COR-L47 (cell line): ENCODE measurements at regions not wholly inside any gene's neighbourhood (a gene's known extent, or its start where the extent isn't known, plus 50 kb on each side); places are given as distances from the start of the nearest gene placed in this dataset.
"Not testable (repeated sequence)": the region's sequence is repeated elsewhere in the genome, so short reads cannot be mapped to it uniquely, and the experiment has no call there.

Experiments
- DNase-seq: peaks from one replicate; lab custom pipeline; 2025; lab: John Stamatoyannopoulos, UW

DNA sequence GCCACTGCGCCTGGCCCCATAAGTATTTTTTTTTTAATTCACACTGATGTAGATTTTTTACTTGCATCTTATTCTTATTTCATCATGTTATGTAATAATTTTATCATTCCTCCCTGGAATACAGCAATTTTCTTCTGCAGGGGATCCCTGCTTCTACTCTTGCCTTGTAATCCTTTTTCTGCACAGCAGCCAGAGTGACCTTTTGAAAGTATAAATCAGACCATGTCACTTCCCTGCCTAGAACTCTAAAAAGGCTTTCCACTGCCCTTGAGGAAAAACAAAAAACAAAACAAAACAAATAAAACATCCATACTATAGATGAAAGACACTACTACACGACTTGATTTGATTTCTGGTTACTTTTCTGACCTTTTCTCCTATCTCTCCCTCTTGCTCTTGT lies 1334.7 kb downstream of the REEP3 start:
- DNase-seq, result no peak

DNA sequence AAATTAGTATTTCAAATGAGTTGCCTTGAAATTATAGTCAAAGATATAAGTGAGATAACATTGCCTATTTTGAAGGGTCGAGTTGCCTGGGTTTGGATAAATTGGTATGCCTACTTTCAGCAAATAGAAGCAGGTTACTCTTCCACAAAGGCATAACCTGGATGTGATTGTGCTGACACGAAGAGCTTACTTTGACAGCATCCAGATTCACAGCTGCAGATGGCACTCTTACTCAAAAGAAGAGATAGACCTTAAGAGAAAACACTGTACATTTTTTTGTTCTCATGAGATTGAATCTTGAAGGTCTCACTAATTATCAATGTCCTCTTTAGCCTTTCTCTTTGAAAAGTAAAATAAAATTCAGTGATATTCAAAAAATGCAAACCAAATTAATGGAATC lies 1338.7 kb downstream of the REEP3 start:
- no peak for DNase-seq

DNA sequence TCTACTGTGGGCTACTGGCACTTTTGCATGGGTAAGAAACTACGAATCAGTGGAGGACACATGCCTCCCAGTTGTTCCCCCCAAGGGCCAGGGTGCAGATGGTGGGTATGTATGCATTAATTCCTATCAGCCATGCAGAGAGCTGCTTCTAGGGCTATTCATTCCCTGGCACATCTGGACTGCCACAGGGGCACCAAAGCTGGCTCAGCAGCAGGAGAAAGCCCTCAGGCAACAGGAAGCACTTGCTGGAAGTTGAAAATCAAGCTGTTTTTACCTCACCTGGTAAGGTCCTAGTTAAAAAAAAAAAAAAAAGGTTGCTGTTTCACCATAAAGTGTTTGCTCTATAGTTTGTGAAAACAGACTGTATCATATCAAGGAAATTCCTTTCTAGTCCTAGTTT lies 1342.6 kb downstream of the REEP3 start:
- no peak for DNase-seq

DNA sequence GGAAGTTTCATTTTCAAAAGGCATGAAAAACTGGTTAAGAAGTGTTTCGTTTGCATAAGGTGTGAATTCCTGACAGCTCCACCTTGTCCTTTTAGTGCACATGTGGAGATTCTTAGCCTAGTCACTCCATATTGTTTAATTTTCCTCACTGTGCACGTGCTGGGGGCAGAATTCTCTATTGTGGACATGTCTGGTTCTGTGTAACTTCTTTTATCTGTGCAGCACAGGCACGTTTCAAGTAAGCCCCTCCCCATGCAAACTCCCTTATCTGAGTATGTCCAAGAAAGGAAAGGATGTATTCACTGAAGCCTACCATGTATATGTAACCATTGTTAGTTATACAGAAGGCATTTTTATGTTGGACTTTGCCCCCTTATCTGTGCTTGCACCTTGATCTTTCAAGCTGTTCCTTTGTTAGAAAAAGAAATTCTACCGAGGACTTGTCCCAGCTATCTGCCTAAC lies 1346.3 kb downstream of the REEP3 start:
- DNase-seq, result no peak

DNA sequence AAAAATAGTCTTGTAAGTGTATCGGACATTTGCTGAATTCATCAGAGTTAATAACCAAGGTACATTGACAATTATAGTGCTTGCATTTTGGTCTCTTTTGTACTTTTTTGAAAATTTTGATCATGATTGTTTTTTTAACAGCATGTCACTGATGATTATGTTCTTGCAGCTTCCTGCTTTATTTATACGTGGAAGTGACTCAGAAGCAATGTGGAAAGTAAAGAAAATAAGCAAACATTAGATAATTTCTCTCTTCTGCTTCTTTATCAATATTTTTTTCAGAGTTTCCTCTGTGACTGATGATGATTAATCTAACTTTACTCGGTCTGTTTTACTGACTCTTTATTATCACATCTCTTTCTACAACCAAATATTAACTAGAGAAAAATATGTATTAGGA lies 1351.9 kb downstream of the REEP3 start:
- DNase-seq, result no peak

DNA sequence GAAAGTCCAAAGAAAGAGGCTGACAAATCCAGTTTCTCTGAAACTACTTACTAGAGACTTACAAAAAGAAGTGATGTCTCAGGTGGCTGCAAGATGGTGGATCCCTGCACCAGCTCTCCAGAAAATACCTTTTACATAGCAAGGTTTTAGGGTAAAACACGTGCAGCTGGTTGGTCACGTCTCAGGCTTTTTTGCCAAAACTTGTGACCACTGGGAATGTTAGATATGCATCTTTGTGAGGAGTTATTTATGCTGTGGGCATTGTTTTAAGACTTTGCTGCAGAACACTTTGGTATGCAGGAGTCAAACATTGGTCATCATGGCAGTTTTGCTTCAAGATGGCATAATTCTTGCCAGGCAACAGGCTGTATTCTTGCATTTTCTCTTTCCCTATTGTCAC lies 1352.8 kb downstream of the REEP3 start:
- no peak for DNase-seq

DNA sequence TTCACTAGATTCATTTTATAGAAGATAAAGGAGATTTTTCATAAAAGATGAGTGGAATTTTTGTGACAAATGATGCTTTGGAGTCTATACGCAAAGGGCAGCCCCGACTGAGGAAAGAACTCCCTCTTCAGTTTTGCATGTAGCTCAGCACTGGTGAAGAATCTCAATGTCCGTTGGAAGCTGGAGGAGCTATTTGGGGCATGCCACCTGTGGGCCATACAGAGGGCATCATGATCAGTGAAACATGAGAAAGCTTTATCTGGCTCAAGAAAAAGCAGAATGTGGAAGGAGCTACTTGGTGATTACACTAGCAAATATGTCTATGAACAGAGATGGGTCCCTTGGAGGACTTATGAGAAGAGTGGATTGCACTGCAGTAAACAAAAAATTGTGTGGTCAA lies 1359.3 kb downstream of the REEP3 start:
- DNase-seq, result no peak

DNA sequence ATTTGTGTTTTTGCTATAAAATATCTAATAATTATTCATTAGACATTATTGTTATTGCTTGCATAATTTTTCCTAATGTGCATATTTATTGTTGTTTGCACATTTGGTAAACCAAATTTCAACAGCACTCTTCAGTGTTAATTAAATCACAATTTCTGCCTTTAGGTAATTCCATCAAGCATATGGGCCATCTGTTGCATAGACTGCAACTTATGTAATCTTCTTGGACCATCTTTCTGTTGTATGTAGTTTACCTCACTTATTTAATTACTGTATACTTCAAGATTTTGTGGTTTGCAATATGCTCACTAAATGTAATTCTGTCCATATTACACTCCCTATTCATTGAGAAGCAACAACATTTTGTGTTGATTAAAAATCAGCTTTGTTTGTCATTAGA lies 1360.1 kb downstream of the REEP3 start:
- DNase-seq, result no peak

DNA sequence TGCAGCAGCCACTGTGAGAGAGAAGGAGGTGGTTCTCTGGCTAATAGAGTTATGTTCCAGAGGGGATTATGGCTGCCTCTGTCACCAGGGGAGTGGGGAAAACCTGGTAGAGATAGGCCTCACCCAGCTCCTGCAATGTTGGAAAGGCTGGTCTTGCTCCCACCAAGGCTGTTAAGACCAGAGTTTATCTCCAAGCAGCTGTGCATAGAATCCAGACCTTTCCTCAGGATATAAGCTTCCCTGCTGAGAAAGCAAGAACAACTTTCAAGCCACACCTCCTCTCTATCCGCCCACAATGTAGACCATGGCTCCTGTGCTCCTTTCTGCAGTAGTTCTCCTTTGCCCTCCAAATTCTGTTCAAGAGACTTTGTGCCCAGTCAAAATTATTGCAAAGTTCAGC lies 1375.4 kb downstream of the REEP3 start:
- no peak for DNase-seq

DNA sequence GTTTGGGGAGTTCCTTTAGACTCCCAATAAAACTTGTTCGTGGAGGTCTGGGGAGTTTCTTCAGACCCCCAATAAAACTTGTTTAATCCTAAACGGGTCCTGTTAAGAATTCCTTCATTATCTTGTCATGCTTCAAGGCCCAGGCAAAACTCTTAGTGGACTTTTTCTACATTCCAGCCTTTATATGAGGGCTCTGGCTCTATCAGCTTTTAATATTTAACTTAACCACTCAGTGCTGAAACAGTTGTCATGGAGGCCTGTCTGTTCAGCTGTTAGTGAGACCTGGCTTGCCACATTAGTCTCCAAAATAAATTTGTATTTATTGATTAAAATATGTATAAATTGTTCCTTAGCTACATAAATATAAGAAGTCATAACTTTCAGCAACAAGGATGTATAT lies 1385.1 kb downstream of the REEP3 start:
- DNase-seq, result not testable (repeated sequence)

DNA sequence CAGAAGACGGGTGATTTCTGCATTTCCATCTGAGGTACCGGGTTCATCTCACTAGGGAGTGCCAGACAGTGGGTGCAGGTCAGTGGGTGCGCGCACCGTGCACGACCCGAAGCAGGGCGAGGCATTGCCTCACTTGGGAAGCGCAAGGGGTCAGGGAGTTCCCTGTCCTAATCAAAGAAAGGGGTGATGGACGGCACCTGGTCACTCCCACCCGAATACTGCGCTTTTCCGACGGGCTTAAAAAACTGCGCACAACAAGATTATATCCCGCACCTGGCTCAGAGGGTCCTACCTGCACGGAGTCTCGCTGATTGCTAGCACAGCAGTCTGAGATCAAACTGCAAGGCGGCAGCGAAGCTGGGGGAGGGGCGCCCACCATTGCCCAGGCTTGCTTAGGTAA lies 1403.1 kb downstream of the REEP3 start:
- DNase-seq, result not testable (repeated sequence)

DNA sequence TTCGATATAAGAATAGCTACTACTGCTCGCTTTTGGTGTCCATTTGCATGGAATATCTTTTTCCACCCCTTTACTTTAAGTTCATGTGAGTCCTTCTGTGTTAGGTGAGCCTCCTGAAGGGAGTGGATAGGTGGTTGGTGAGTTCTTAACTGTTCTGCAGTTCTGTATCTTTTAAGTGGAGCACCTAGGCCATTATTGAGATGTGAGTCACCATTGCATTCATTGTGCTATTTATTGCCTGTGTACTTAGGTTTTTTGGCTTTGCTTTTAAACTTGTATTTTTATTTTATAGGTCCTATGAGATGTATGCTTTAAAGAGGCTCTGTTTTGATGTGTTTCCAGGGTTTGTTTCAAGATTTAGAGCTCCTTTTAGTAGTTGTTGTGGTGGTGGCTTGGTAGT lies 1430.8 kb downstream of the REEP3 start:
- DNase-seq, result no peak

DNA sequence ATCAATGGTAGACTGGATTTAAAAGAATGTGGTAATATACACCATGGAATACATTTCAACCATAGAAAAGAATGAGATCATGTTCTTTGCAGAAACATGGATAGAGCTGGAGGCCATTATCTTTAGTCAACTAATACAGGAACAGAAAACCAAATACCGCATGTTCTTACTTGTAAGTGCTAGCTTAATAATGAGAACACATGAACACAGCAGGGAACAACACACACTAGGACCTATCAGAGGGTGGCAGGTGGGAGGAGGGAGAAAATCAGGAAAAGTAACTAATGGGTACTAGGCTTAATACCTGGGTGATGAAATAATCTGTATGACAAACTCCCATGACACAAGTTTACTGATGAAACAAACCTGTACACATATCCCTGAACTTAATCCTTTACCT lies 1435.2 kb downstream of the REEP3 start:
- no peak for DNase-seq

DNA sequence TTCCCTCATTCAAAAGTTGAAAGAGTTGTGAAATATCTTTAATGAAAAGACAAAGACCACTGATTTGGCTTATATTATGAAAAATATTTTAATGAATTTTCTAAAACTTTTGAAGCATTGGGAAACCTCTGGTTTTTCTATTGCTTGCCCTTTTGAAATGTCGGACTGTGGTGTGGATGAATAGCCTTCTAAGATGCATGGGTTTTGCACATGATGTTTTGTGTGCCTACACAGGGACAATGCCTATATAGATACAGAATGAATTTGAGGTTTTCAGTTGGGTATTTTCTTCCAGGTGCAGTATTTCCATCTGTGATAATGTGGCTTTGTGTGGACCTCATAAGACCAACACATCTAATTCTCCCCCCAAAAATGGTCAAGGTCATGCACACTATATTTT lies 1437.9 kb downstream of the REEP3 start:
- DNase-seq, result no peak

DNA sequence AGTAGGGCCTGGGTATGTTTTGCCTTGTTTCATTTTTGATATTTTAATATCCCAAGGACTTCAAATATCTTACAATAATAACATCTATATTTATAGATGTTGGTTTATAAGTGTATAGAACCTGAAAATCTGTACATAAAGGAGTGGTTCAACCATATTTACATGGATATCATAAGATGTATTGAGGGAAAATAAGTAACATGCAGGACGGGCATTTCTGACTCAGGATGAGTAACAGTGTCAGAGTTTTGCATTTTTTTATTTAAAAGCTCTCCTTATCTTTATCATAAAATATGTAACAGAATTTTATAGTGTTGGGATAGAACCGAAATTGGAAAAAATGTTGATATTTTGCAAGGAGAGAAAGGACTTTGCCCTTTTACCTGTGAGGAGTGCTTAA lies 1438.7 kb downstream of the REEP3 start:
- no peak for DNase-seq

DNA sequence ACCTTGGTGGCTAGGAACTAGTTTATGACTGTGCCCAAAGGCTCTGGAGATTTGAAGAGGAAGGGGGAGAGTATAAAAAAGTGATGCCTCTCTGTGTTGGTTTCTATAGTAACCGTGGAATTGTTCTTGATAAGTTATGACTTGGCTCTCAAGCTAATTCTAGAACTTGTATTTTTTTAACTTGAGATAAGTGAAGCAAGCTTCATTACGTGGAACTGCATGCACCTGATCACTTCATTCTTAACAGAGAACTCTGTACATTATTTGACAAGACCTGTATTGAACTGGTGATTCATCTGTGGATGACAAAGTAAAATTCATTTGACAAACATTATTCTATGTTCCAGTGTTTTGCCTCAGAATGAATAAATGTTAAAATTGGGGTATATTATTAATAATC lies 1452.2 kb downstream of the REEP3 start:
- no peak for DNase-seq

DNA sequence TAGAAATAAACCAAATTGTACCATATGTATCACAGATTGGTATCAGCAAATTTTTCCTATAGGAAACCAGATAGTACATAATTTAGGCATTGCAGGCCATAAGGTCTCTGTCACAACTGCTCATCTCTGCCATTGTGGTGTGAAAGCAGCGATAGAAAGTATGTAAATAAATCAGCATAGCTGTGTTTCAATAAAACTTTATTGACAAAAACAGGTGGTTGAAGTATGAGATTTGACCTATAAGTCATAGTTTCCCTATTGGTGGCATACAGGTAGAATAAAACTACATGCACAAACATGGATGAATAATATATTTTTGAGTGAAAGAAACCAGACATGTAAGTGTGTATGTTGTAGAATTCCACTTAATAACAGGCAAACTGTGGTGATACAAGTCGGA lies 1454.9 kb downstream of the REEP3 start:
- no peak for DNase-seq

DNA sequence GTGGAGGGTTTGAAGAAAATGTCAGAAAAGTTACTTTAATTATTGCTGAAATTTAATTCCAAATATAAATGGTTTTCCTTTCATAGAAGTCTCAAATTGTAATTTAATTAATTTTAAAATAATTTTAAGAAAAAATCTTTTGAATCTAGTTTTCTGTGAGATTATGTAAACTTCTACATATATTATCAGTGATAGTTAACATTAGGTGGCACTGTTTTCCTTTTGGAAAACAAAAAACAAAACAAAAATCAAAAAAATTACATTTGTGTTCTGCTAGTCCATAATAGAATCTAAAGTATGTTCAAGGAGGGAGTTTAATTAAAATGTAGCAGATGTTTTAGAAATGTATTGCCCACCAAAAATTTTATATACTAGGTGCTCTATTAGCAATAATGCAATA lies 1456.7 kb downstream of the REEP3 start:
- DNase-seq, result no peak

DNA sequence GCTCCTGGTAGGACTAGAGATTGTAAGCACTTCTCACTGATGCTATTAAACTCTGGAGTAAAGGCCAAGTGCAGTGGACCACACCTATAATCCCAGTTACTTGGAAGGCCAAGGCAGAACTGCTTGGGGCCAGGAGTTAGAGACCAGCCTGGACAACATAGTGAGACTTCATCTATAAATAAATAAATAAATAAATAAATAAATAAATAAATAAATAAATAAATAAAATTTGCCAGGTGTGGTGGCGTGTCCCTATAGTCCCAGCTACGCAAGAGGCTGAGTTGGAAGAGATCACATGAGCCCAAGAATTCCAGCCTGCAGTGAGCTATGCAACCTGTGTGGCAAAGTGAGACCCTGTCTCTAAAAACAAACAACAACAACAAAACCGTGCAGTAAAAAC lies 1475.7 kb downstream of the REEP3 start:
- DNase-seq, result no peak

DNA sequence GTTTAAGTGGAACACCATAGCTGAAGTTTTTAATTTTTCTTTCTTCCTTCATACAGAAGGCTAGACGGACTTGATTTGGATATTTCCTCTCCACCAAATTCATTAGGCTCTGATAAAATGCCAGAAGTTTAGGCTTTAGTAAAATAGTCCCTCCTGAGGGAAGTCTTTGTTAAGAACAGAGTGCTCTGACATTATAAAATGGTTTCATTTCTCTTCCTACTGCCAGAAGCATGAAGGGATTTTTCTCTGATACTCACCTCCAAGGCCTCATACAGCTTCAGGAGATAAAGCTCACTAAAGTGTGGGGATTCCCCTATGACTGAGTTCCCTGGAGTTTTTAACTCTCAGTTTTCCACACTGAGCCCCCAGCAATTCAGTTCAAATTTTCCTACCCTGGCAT lies 1489.6 kb downstream of the REEP3 start:
- DNase-seq, result no peak

DNA sequence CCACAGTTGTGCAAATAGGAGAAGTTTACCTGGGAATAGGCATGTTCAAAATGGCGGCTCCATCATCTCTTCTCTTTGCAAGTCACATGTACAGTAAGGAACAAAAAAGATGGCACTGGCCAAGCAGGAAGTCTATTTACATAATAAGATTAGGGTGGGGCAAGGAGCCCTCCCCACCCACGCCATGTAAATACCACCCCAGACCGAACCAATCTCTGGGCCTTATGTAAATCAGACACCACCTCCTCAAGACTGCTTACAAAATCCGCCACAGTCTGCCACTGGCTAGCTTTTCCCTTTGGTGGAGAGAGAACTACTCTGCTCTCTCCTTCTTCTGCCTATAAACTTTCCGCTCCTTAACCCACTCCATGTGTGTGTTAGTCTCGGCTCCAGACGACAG lies 1496.3 kb downstream of the REEP3 start:
- no peak for DNase-seq

DNA sequence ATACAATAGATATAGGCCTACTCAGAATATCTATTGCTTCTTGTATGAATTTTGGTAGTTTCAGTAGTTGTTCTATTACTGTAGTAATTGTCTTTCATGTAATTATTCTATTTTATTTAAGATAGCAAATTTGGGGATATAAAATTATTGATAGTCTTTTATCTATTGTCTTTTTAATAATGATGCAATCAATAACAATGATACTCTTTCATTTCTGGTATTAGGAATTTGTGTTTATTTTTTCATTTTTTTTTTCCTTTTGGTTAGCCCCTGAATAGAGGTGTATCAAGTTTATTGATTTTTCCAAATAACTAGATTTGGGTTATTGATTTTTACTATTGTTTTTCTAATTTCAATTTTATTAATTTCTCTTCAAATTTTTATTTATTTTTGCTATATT lies 1503.7 kb downstream of the REEP3 start:
- DNase-seq, result no peak

DNA sequence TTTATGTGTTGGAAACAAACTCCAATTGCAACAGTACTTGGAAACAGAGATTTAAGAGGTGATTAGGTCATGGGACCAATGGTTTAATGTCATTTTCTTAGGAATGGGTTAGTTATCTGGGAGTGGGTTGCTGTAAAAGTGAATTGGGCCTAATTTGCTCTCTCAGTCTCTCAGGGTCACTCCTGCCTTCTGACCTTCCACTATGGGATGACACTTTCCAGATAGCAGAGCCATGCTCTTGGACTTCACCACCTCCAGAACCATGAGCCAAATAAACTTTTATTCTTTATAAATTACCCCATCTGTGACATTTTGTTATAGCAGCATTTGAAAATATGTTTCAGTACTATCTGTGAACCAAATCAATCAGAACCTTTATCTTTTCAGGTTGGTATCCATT lies 1509.1 kb downstream of the REEP3 start:
- DNase-seq, result no peak

DNA sequence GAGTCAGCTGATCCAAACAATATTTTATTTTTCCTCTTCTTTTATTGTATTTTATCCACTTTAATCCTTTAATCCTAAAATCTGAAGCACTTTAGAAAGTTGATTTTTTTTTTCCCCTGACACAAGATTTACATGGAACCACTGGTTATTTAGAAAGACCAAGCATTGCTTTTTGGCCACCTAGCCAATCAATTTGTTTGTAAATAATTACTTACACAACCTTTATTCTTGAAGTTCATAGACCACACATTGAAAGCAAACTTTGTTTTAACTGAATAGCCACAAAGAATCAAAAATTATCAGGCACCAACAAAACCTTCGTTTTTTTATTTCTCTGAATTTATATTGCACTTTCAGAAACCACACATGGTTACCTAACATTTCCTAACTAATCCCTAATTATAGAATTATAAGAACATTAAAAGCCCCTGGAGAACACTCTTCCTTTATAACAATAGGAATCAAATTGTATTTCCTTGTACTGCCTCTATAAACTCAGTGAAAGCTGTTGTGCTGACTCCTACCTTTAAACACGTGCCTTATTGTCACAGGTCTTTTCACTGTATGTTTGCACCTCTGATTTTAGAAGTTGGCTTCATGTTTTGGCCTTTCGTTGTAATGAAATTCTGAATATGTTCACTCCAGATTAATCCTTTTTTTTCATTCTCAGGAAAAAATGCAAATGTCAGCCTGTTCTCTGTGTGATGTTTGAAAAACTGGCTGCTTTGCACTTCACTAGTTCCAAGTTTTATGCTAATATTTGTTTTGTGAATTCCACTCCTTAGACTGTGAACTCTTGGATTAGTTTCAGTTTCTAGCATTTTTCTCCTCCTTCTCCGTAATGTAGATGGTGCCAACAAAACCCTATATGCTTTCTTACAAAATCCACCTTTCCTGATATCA lies 1511.9 kb downstream of the REEP3 start:
- DNase-seq, result no peak
